AG08396 (cell line): ENCODE measurements at regions not wholly inside any gene's neighbourhood (a gene's known extent, or its start where the extent isn't known, plus 50 kb on each side); places are given as distances from the start of the nearest gene placed in this dataset.
"Not testable (repeated sequence)": the region's sequence is repeated elsewhere in the genome, so short reads cannot be mapped to it uniquely, and the experiment has no call there.

ENCODE experiments used
- DNase-seq: peaks from one replicate; pipeline ENCODE4 v3.0.0; 2012; ENCODE audit warnings: low spot score, mixed read lengths

- DNase-seq, result not testable (repeated sequence)
These were observed 128.3 kb upstream of the PZP start for GRCh38 chr12:9336375-9337011.

GRCh38 chr12:9335867-9336266, 127.7 kb upstream of the PZP start:
- DNase-seq, result no peak

- DNase-seq, result no peak
These were observed 126.8 kb upstream of the PZP start for GRCh38 chr12:9334964-9335363.

- DNase-seq, result no peak
These were observed 126.0 kb upstream of the PZP start for GRCh38 chr12:9334041-9334692.

- DNase-seq, result no peak
These were observed 125.0 kb upstream of the PZP start for GRCh38 chr12:9333161-9333560.

GRCh38 chr12:9332564-9332963, 124.4 kb upstream of the PZP start:
- no peak for DNase-seq

- DNase-seq, result peak; percentile 69
These were observed 123.0 kb upstream of the PZP start for GRCh38 chr12:9331218-9331626.

- DNase-seq, result no peak
These were observed 120.8 kb upstream of the PZP start for GRCh38 chr12:9329019-9329418.

- no peak for DNase-seq
These were observed 119.9 kb upstream of the PZP start for GRCh38 chr12:9328065-9328464.

GRCh38 chr12:9327320-9327719, 119.1 kb upstream of the PZP start:
- DNase-seq, result no peak

- DNase-seq, result not testable (repeated sequence)
These were observed 118.7 kb upstream of the PZP start for GRCh38 chr12:9326849-9327248.

- DNase-seq, result no peak
These were observed 117.9 kb upstream of the PZP start for GRCh38 chr12:9326085-9326484.

- DNase-seq, result no peak
These were observed 117.3 kb upstream of the PZP start for GRCh38 chr12:9325471-9325870.

GRCh38 chr12:9324782-9325181, 116.6 kb upstream of the PZP start:
- DNase-seq, result no peak

GRCh38 chr12:9323144-9323681, 115.0 kb upstream of the PZP start:
- no peak for DNase-seq

- no peak for DNase-seq
These were observed 111.6 kb upstream of the PZP start for GRCh38 chr12:9319842-9320173.

GRCh38 chr12:9319044-9319841, 111.0 kb upstream of the PZP start:
- peak; percentile 13 for DNase-seq

- not testable (repeated sequence) for DNase-seq
These were observed 105.3 kb upstream of the PZP start for GRCh38 chr12:9313479-9313878.

- not testable (repeated sequence) for DNase-seq
These were observed 104.5 kb upstream of the PZP start for GRCh38 chr12:9312406-9313392.

- DNase-seq, result not testable (repeated sequence)
These were observed 103.3 kb upstream of the PZP start for GRCh38 chr12:9311454-9311853.

- DNase-seq, result not testable (repeated sequence)
These were observed 102.5 kb upstream of the PZP start for GRCh38 chr12:9310645-9311044.

- not testable (repeated sequence) for DNase-seq
These were observed 101.6 kb upstream of the PZP start for GRCh38 chr12:9309749-9310148.
